ENCODE measurements at regions not wholly inside any gene's neighbourhood (a gene's known extent, or its start where the extent isn't known, plus 50 kb on each side); places are given as distances from the start of the nearest gene placed in this dataset.

DNA sequence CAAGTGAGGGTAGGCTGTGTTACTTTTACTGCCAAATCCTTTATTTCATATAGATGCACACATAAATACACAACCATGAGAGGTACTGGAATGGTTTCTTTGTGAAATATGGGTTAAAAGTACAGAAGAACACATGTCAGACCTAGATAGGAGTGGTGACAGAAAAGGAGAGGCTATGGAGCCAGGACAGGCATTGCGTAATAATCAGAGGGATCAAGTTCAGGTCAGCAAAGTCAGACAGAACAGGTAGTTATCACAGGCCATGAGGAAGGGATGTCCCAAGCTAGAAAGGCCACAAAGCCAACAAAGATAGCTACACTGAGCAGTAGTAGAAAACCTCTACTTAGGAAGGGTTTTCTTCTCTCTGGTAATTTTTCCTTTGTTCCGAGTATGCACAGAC, 272.6 kb downstream of the KCNN2 start:
- TF ChIP-seq, protein P1, sequence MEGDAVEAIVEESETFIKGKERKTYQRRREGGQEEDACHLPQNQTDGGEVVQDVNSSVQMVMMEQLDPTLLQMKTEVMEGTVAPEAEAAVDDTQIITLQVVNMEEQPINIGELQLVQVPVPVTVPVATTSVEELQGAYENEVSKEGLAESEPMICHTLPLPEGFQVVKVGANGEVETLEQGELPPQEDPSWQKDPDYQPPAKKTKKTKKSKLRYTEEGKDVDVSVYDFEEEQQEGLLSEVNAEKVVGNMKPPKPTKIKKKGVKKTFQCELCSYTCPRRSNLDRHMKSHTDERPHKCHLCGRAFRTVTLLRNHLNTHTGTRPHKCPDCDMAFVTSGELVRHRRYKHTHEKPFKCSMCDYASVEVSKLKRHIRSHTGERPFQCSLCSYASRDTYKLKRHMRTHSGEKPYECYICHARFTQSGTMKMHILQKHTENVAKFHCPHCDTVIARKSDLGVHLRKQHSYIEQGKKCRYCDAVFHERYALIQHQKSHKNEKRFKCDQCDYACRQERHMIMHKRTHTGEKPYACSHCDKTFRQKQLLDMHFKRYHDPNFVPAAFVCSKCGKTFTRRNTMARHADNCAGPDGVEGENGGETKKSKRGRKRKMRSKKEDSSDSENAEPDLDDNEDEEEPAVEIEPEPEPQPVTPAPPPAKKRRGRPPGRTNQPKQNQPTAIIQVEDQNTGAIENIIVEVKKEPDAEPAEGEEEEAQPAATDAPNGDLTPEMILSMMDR (IDR thresholded peaks at IDR 0.05) = no peak
- no peak for TF ChIP-seq POLR2A (IDR thresholded peaks at IDR 0.05; ENCODE audit: low read depth)

Measured in esophagus muscularis mucosa (tissue), 3 donors.